ENCODE measurements at regions not wholly inside any gene's neighbourhood (a gene's known extent, or its start where the extent isn't known, plus 50 kb on each side); places are given as distances from the start of the nearest gene placed in this dataset.
"Not testable (repeated sequence)": the region's sequence is repeated elsewhere in the genome, so short reads cannot be mapped to it uniquely, and the experiment has no call there.

- DNase-seq (ENCODE audit: low read depth), result no peak
- H3K4me3 ChIP-seq (ENCODE audit: low read depth, low read length), result no peak overlapping the region
- TF ChIP-seq CTCF (IDR thresholded peaks at IDR 0.05; ENCODE audit: control insufficient read depth, extremely low read depth, insufficient read depth), result no peak
These were observed 71.0 kb upstream of the NANOS1 start for GRCh38 chr10:118958559-118958958.

GRCh38 chr10:118958984-118959925 is 70.3 kb upstream of the NANOS1 start:
- no peak for TF ChIP-seq CTCF (IDR thresholded peaks at IDR 0.05; ENCODE audit: control insufficient read depth, extremely low read depth, insufficient read depth)
- DNase-seq (ENCODE audit: low read depth), result no peak
- H3K4me3 ChIP-seq (ENCODE audit: low read depth, low read length), result no peak overlapping the region

- no peak for TF ChIP-seq CTCF (IDR thresholded peaks at IDR 0.05; ENCODE audit: control insufficient read depth, extremely low read depth, insufficient read depth)
- no peak for DNase-seq (ENCODE audit: low read depth)
- no peak overlapping the region for H3K4me3 ChIP-seq (ENCODE audit: low read depth, low read length)
These were observed 69.1 kb upstream of the NANOS1 start for GRCh38 chr10:118960157-118961090.

GRCh38 chr10:118961436-118961835 is 68.1 kb upstream of the NANOS1 start:
- no peak for TF ChIP-seq CTCF (IDR thresholded peaks at IDR 0.05; ENCODE audit: control insufficient read depth, extremely low read depth, insufficient read depth)
- DNase-seq (ENCODE audit: low read depth), result no peak
- no peak overlapping the region for H3K4me3 ChIP-seq (ENCODE audit: low read depth, low read length)

- H3K4me3 ChIP-seq (ENCODE audit: low read depth, low read length); DNase-seq (ENCODE audit: low read depth): not testable (repeated sequence)
These were observed 67.1 kb upstream of the NANOS1 start for GRCh38 chr10:118962331-118962868.

- H3K4me3 ChIP-seq (ENCODE audit: low read depth, low read length), result no peak overlapping the region
- no peak for DNase-seq (ENCODE audit: low read depth)
- no peak for TF ChIP-seq CTCF (IDR thresholded peaks at IDR 0.05; ENCODE audit: control insufficient read depth, extremely low read depth, insufficient read depth)
These were observed 66.2 kb upstream of the NANOS1 start for GRCh38 chr10:118963341-118963740.

GRCh38 chr10:118963933-118964332 is 65.6 kb upstream of the NANOS1 start:
- TF ChIP-seq CTCF (IDR thresholded peaks at IDR 0.05; ENCODE audit: control insufficient read depth, extremely low read depth, insufficient read depth), result no peak
- H3K4me3 ChIP-seq (ENCODE audit: low read depth, low read length), result no peak overlapping the region
- no peak for DNase-seq (ENCODE audit: low read depth)

GRCh38 chr10:118964476-118964875 is 65.0 kb upstream of the NANOS1 start:
- DNase-seq (ENCODE audit: low read depth); H3K4me3 ChIP-seq (ENCODE audit: low read depth, low read length): not testable (repeated sequence)

Data from LNCaP clone FGC (cell line).